ENCODE measurements at regions not wholly inside any gene's neighbourhood (a gene's known extent, or its start where the extent isn't known, plus 50 kb on each side); places are given as distances from the start of the nearest gene placed in this dataset.

GRCh38 chr6:90463359-90463758 is 123.5 kb downstream of the MAP3K7 start:
- no peak for FAIRE-seq
- no peaks in the 10 kb centered on the region for H3K79me2 ChIP-seq (ENCODE audit: insufficient read depth, low read length)
- H3K9me3 Mint-ChIP-seq (ENCODE audit: unreplicated experiment), result no peaks in the 10 kb centered on the region
- DNase-seq (ENCODE audit: low read depth), result no peak
- H3K4me1 ChIP-seq (ENCODE audit: insufficient read depth, low read length), result peaks cover 9% of the 10 kb centered on the region
- H3K27ac Mint-ChIP-seq (ENCODE audit: unreplicated experiment), result no peak overlapping the region
- H3K9ac ChIP-seq (ENCODE audit: low read length), result no peak overlapping the region
- no peak for TF ChIP-seq EZH2 (IDR thresholded peaks at IDR 0.05; ENCODE audit: insufficient read depth, low read length)
- TF ChIP-seq, protein P1, sequence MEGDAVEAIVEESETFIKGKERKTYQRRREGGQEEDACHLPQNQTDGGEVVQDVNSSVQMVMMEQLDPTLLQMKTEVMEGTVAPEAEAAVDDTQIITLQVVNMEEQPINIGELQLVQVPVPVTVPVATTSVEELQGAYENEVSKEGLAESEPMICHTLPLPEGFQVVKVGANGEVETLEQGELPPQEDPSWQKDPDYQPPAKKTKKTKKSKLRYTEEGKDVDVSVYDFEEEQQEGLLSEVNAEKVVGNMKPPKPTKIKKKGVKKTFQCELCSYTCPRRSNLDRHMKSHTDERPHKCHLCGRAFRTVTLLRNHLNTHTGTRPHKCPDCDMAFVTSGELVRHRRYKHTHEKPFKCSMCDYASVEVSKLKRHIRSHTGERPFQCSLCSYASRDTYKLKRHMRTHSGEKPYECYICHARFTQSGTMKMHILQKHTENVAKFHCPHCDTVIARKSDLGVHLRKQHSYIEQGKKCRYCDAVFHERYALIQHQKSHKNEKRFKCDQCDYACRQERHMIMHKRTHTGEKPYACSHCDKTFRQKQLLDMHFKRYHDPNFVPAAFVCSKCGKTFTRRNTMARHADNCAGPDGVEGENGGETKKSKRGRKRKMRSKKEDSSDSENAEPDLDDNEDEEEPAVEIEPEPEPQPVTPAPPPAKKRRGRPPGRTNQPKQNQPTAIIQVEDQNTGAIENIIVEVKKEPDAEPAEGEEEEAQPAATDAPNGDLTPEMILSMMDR (IDR thresholded peaks at IDR 0.05; ENCODE audit: insufficient read depth, low read depth, low read length), result no peak
- H3K9me3 ChIP-seq (ENCODE audit: insufficient read depth, low read depth, low read length), result no peaks in the 10 kb centered on the region
- no peak overlapping the region for H2AFZ ChIP-seq (ENCODE audit: low read depth, low read length)
- H3K4me1 Mint-ChIP-seq (ENCODE audit: low read depth, unreplicated experiment), result peaks cover 46% of the 10 kb centered on the region
- H3K27me3 Mint-ChIP-seq (ENCODE audit: low read depth, unreplicated experiment), result no peaks in the 10 kb centered on the region
- no peak overlapping the region for H3K4me3 ChIP-seq (ENCODE audit: insufficient read depth, low read depth, low read length)
- no peak overlapping the region for H3K4me3 Mint-ChIP-seq (ENCODE audit: unreplicated experiment)
- H3K36me3 Mint-ChIP-seq (ENCODE audit: low read depth, unreplicated experiment), result no peaks in the 10 kb centered on the region
- H3K27me3 ChIP-seq (ENCODE audit: insufficient read depth, low read length), result no peaks in the 10 kb centered on the region
- no peak overlapping the region for H3K4me2 ChIP-seq (ENCODE audit: low read length)
- no peak overlapping the region for H3K27ac ChIP-seq (ENCODE audit: low read depth, low read length)
- no peaks in the 10 kb centered on the region for H4K20me1 ChIP-seq (ENCODE audit: insufficient read depth, low read length)
- H3K36me3 ChIP-seq (ENCODE audit: insufficient read depth, low read length), result no peaks in the 10 kb centered on the region

DNA sequence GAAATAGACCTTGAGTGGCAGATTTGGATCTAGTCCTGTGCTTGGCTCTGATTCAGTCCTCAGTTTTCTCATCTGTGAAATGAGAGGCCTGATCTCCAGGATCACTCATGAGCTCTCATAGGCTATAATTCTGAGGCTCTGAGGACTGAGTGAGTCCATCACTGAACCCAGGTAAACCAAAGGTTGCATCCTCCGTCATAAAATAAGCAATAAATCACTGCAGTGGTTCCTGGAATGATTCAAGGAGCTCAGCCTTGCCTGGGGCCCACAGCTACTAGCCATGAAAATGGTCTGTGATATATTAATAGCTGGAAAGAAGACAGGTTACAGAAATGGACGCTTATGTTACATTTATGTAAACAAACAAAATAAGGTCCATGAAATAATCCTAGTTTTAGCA is 124.8 kb downstream of the MAP3K7 start:
- H3K9ac ChIP-seq (ENCODE audit: low read length), result no peak overlapping the region
- no peak for FAIRE-seq
- H3K27me3 ChIP-seq (ENCODE audit: insufficient read depth, low read length), result no peaks in the 10 kb centered on the region
- no peak for DNase-seq (ENCODE audit: low read depth)
- H3K36me3 ChIP-seq (ENCODE audit: insufficient read depth, low read length), result no peaks in the 10 kb centered on the region
- Mint-ChIP-seq H3K4me1 (ENCODE audit: low read depth, unreplicated experiment) (peaks cover 50% of the 10 kb centered on the region), H3K4me3 (ENCODE audit: unreplicated experiment) (no peak overlapping the region), H3K27me3 (ENCODE audit: low read depth, unreplicated experiment) (no peaks in the 10 kb centered on the region), H3K27ac (ENCODE audit: unreplicated experiment) (no peak overlapping the region), H3K36me3 (ENCODE audit: low read depth, unreplicated experiment) (no peaks in the 10 kb centered on the region), H3K9me3 (ENCODE audit: unreplicated experiment) (no peaks in the 10 kb centered on the region)
- H4K20me1 ChIP-seq (ENCODE audit: insufficient read depth, low read length), result no peaks in the 10 kb centered on the region
- no peak overlapping the region for H3K27ac ChIP-seq (ENCODE audit: low read depth, low read length)
- no peak for TF ChIP-seq EZH2 (IDR thresholded peaks at IDR 0.05; ENCODE audit: insufficient read depth, low read length)
- TF ChIP-seq, protein P1 (IDR thresholded peaks at IDR 0.05; ENCODE audit: insufficient read depth, low read depth, low read length), result no peak
- no peak overlapping the region for H2AFZ ChIP-seq (ENCODE audit: low read depth, low read length)
- H3K4me3 ChIP-seq (ENCODE audit: insufficient read depth, low read depth, low read length), result no peak overlapping the region
- H3K4me2 ChIP-seq (ENCODE audit: low read length), result no peak overlapping the region
- no peaks in the 10 kb centered on the region for H3K9me3 ChIP-seq (ENCODE audit: insufficient read depth, low read depth, low read length)
- H3K79me2 ChIP-seq (ENCODE audit: insufficient read depth, low read length), result no peaks in the 10 kb centered on the region
- H3K4me1 ChIP-seq (ENCODE audit: insufficient read depth, low read length), result peaks cover 9% of the 10 kb centered on the region

DNA sequence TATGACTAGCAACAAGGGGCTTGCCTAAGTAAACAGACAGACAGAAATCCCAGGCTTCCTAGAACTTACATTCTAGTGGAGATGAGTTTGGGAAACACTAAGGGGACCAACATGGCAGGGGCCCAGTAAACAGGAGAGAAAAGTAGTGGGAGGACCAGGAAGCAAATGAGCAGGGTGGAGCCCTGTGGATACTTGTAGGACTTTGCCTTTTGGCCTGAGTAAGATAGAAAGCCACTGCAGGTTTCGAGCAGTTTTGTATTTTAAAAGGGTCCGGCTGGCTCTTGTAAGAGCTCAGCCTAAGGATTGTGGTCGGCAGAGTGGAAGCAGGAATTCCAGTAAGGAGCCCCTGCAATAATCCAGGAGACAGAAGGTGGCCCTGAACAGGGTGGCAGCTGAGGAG is 125.5 kb downstream of the MAP3K7 start:
- H2AFZ ChIP-seq (ENCODE audit: low read depth, low read length), result no peak overlapping the region
- no peaks in the 10 kb centered on the region for H3K36me3 ChIP-seq (ENCODE audit: insufficient read depth, low read length)
- no peaks in the 10 kb centered on the region for H3K27me3 ChIP-seq (ENCODE audit: insufficient read depth, low read length)
- no peak overlapping the region for H3K9ac ChIP-seq (ENCODE audit: low read length)
- Mint-ChIP-seq H3K4me3 (ENCODE audit: unreplicated experiment) (no peak overlapping the region), H3K27me3 (ENCODE audit: low read depth, unreplicated experiment) (no peaks in the 10 kb centered on the region), H3K27ac (ENCODE audit: unreplicated experiment) (no peak overlapping the region), H3K36me3 (ENCODE audit: low read depth, unreplicated experiment) (no peaks in the 10 kb centered on the region), H3K4me1 (ENCODE audit: low read depth, unreplicated experiment) (peaks cover 42% of the 10 kb centered on the region), H3K9me3 (ENCODE audit: unreplicated experiment) (no peaks in the 10 kb centered on the region)
- FAIRE-seq, result no peak
- H3K79me2 ChIP-seq (ENCODE audit: insufficient read depth, low read length), result no peaks in the 10 kb centered on the region
- no peak for DNase-seq (ENCODE audit: low read depth)
- H3K4me1 ChIP-seq (ENCODE audit: insufficient read depth, low read length), result peaks cover 5% of the 10 kb centered on the region
- TF ChIP-seq EZH2 (IDR thresholded peaks at IDR 0.05; ENCODE audit: insufficient read depth, low read length), result no peak
- TF ChIP-seq, protein P1 (IDR thresholded peaks at IDR 0.05; ENCODE audit: insufficient read depth, low read depth, low read length), result no peak
- H3K9me3 ChIP-seq (ENCODE audit: insufficient read depth, low read depth, low read length), result no peaks in the 10 kb centered on the region
- H3K4me2 ChIP-seq (ENCODE audit: low read length), result no peak overlapping the region
- H4K20me1 ChIP-seq (ENCODE audit: insufficient read depth, low read length), result no peaks in the 10 kb centered on the region
- no peak overlapping the region for H3K4me3 ChIP-seq (ENCODE audit: insufficient read depth, low read depth, low read length)
- H3K27ac ChIP-seq (ENCODE audit: low read depth, low read length), result no peak overlapping the region
